NCI-H226 (cell line): ENCODE measurements at regions not wholly inside any gene's neighbourhood (a gene's known extent, or its start where the extent isn't known, plus 50 kb on each side); places are given as distances from the start of the nearest gene placed in this dataset.

ENCODE experiments used
- DNase-seq: peaks from one replicate; pipeline ENCODE4 v3.0.0-alpha.2; 2015

- DNase-seq, result no peak
Observed at GRCh38 chr14:105818712-105819005, 292.3 kb downstream of the TMEM121 start.

- no peak for DNase-seq
Observed at GRCh38 chr14:105830171-105830570, 303.8 kb downstream of the TMEM121 start.

GRCh38 chr14:105836160-105836559 is 309.8 kb downstream of the TMEM121 start:
- no peak for DNase-seq

DNA sequence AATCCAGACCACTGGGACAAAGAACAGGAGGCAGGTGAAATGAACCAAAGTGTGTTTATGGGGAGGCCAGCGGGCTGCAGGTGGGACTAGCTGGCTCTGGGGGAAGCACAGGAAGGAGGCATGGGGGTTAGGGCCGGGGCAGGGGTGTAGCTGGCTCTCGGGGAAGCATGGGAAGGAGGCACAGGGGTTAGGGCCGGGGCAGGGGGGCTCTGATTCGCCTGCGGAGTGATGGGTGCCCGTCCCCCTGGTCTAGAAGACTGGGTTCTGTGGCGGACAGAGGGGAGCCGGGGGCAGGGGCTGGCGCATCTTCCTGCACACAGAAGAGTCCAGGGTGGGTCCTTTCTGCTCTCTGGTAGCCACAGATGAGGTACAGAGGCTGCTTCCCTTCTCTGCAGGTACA is 310.3 kb downstream of the TMEM121 start:
- DNase-seq, result no peak

GRCh38 chr14:105837349-105838063 is 311.1 kb downstream of the TMEM121 start:
- DNase-seq, result no peak

GRCh38 chr14:105838107-105838506 is 311.7 kb downstream of the TMEM121 start:
- no peak for DNase-seq

- DNase-seq, result no peak
Observed at GRCh38 chr14:105838591-105839424, 312.4 kb downstream of the TMEM121 start.

DNA sequence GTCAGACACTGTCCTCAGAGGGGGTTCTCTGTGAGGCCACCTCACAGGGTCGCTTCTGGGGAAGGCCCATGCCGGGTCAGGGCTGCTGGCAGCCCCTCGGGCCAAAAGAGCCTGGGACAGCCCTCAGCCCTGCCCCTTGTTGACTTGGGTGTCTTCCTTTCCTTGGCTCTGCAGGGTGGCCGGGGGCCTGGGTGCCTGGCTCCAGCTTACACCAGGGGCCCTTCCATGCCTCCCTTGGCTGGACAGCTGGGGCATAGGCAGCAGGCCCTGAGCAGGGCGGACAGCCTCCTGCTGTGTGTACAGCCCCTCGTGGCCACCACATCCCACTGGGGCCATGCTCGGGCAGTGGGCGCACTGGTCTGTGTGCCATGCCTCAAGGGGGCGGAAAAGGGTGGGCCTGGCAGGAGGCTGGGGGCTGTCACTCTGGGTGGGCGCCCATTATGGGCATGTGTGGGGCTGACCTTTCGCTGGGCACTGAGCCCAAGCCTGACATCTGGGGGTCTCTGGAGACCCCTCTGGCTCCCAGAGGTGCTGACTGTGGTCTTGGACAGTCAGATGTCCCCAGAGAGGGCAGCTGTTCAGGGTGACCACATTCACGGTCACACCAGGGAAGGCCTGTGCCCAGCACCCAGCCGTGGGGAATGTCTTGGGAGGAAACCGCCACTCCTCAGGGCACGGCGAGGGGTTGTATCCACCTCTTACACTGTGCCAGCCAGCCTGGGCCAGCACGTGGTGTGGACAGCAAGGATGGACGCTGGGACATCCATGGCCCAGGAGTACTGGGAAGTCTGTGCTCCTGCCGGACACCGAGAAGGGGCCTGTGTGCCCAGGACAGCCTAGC is 313.3 kb downstream of the TMEM121 start:
- no peak for DNase-seq

- no peak for DNase-seq
Observed at GRCh38 chr14:105840266-105841021, 314.1 kb downstream of the TMEM121 start.

DNA sequence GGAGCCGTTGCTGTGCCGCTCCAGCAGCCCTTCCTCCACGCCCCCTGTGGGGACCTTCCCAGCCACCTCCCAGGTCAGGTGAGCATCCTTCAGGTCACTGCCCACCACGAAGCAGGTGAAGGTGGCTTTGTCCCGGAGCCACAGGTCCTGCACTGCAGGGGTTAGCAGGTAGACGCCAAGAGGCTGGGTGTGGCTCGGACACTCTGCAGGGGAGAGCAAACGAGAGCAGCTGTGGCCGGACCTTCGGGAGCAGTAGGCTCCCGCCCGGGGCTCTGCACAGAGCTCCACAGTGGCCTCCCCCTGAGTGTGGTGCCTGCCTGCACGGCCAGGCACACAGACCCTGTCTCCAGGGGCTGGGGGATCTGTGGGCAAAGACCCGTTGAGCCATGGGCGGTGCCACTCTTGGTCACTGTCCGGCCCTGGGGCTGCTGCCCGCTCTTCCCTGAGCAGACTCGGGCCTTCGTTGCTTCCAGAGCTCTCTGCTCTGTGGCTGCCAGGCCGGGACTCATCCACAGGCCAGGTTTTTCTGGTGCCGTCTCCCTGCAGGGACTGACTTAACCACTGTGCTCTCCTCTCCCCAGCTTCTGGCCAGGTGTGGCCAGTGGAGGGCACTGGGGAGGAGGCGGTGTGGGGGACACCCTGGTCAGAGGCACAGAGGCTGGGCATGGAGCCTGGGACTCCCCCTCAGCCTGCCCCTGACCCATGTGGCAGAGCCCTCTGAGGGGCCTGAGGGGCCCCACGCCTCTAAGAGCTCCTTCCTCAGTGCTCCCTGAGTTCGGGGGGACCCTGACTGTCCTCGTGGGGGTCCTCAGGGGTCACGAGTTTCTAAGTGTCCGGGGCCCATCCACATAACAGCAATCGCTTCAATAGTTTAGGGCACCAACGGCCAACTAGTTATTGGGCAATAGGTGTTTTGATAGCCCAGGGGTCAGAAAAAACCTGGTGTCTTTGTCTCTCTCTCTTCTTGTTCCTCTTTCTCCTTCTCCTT is 314.9 kb downstream of the TMEM121 start:
- no peak for DNase-seq

- DNase-seq, result no peak
Observed at GRCh38 chr14:105842105-105842504, 315.7 kb downstream of the TMEM121 start.

- DNase-seq, result no peak
Observed at GRCh38 chr14:105843444-105844046, 317.2 kb downstream of the TMEM121 start.

DNA sequence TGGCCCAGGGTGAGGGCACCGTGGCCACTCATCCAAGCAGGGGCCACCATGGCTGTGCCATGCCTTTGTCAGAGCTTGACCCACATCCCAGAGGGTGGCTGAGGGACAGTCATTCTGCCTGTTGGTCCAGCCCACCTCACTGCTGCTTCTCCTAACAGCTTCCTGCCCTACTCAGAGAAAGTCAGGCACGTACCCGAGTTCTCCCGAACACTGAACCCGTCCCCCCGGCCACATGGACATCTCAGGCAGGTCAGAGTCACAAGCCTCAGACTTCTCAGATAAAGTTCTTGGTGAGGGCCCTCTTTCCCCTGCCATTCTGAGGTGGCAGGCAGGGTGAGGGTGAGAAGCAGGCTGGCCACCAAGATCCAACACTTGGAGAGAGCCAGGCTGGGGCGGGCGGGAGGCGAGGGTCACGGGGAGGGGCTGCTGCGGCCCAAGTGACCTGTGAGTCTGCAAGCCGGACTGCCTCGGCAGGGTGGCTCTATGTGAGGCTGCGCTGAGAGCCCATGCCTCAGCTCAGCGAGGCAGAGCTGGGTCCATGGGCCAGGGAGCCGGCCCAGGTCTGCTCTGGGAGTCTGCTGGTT is 317.8 kb downstream of the TMEM121 start:
- no peak for DNase-seq

DNA sequence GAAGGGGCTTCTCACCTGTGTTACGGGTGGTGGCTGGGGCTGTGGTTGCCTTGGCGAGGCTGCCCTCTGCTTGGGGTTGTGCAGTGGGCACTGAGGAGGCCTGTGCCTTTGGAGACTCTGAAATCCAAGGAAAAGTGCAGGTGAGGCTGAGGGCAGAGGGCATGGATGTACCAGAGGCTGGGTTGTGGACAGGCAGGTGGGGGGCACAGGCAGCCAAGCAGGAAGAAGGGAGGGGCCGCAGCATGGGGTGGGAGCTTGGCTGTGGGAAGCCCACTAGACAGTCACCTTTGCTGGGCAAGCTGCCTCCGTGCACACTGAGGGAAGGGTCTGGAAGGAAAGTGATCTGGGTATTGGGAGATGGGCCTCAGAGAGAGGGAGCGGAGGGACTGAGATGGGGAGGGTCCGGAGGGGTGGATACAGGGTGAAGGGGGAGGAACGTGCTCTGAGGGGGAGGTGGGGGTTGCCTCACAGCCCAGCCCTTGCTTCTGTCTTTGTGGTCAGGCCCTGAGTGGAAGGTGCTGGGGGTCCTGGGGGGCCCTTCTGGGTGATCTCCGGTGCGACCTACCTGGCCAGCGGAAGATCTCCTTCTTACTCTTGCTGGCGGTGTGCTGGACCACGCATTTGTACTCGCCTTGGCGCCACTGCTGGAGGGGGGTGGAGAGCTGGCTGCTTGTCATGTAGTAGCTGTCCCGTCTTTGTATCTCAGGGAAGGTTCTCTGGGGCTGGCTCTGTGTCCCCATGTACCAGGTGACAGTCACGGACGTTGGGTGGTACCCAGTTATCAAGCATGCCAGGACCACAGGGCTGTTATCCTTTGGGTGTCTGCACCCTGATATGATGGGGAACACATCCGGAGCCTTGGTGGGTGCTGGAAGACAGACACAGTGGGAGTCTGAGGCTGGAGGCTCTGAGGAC is 318.7 kb downstream of the TMEM121 start:
- DNase-seq, result no peak

DNA sequence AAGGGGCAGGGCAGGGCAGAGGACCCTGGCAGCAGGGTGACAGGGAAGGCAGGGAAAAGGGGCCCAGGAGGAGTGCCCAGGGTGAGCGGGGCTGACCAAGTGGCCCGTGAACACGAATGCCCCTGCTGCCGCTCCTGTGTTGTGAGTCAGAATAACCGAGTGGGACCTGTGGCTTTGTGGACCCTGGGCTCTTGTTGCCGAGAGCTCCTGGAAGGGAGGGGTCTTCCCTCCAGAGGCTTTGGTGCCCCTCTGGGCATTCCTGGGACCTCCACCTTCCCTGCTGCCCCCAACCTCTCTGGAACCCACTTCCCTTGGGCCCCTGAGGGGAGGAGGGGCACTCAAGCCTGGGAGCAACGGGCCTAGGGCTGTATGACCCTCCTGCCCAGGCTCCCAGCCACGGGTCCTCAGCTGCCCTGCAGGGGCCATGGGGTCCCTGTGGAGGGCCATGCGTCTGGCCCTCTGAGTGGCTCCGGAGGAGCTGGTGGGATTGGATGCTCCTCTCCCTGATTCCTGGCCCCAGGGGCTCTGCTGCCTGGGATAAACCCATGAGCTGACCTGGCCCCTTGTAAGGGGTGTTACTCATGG is 319.4 kb downstream of the TMEM121 start:
- DNase-seq, result no peak

- DNase-seq, result no peak
Observed at GRCh38 chr14:105846312-105846711, 319.9 kb downstream of the TMEM121 start.

GRCh38 chr14:105847400-105847799 is 321.0 kb downstream of the TMEM121 start:
- DNase-seq, result no peak

DNA sequence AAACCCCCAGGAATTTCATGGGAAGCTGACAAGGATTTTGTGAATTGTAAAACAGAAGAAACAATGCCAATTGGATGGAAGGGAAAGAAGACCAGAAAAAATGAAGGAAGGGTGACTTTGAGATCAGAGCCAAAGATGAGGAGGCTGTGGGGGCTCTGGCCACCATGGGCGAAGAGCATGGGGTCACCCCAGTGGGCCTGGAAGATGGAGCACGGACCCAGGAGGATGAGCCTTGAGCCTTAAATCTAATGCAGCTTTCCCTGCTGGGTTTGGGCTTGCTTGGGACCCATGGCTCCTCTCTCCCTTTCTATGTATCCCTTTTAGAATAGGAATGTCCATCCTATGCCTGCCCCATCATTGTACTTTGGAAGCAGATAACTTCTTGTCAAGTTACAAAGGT is 322.2 kb downstream of the TMEM121 start:
- no peak for DNase-seq

GRCh38 chr14:105849933-105850626 is 323.7 kb downstream of the TMEM121 start:
- DNase-seq, result no peak
